ENCODE measurements at regions not wholly inside any gene's neighbourhood (a gene's known extent, or its start where the extent isn't known, plus 50 kb on each side); places are given as distances from the start of the nearest gene placed in this dataset.

DNA sequence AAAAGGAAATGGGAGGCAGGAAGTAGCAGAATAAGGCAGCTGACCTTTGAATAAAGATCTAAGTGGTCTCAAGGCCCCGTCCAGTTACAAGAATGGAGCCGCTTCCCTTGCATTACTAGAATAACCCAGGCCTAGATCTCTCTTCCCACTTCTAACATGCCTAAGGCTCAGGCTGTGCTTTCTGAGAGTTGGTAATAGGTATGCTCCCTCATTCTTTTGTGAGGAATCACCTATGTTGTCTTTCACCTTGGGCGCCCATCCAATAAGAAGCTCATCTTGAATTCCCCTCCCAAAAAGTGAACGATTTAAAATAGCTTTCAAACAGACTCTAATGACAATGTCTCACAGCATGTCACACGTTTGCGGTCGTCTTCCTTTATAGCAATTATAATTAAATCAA is 101.2 kb downstream of the KCNJ2 start:
- no peak overlapping the region for H3K9ac ChIP-seq (ENCODE audit: low read depth in 1 of 2, low read length in 2 of 2)
- H3K36me3 ChIP-seq (ENCODE audit: control insufficient read depth in 4 of 4, insufficient read depth in 3 of 4, low read depth in 1 of 4, low read length in 3 of 4), result no peaks in the 10 kb centered on the region
- H3K4me1 ChIP-seq (ENCODE audit: control insufficient read depth in 4 of 4, insufficient read depth in 4 of 4, low read length in 3 of 4), result no peaks in the 10 kb centered on the region
- TF ChIP-seq, protein P1, sequence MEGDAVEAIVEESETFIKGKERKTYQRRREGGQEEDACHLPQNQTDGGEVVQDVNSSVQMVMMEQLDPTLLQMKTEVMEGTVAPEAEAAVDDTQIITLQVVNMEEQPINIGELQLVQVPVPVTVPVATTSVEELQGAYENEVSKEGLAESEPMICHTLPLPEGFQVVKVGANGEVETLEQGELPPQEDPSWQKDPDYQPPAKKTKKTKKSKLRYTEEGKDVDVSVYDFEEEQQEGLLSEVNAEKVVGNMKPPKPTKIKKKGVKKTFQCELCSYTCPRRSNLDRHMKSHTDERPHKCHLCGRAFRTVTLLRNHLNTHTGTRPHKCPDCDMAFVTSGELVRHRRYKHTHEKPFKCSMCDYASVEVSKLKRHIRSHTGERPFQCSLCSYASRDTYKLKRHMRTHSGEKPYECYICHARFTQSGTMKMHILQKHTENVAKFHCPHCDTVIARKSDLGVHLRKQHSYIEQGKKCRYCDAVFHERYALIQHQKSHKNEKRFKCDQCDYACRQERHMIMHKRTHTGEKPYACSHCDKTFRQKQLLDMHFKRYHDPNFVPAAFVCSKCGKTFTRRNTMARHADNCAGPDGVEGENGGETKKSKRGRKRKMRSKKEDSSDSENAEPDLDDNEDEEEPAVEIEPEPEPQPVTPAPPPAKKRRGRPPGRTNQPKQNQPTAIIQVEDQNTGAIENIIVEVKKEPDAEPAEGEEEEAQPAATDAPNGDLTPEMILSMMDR (IDR thresholded peaks at IDR 0.05; ENCODE audit: low read depth, low read length, missing input control), result no peak
- TF ChIP-seq JUND (IDR thresholded peaks at IDR 0.05) (no peak), EGR1 (IDR thresholded peaks at IDR 0.05; ENCODE audit: low read depth in 2 of 2) (no peak), RXRA (IDR thresholded peaks at IDR 0.05) (no peak), GABPA (IDR thresholded peaks at IDR 0.05 in 1 of 2, conservative IDR thresholded peaks at IDR 0.05 in 1 of 2) (no peak), FOXA2 (IDR thresholded peaks at IDR 0.05) (no peak), RAD21 (IDR thresholded peaks at IDR 0.05) (no peak), NR2F2 (IDR thresholded peaks at IDR 0.05) (no peak), HNF4G (IDR thresholded peaks at IDR 0.05) (no peak)
- TF ChIP-seq, protein P2, sequence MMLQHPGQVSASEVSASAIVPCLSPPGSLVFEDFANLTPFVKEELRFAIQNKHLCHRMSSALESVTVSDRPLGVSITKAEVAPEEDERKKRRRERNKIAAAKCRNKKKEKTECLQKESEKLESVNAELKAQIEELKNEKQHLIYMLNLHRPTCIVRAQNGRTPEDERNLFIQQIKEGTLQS (IDR thresholded peaks at IDR 0.05), result no peak
- TF ChIP-seq, protein P3, sequence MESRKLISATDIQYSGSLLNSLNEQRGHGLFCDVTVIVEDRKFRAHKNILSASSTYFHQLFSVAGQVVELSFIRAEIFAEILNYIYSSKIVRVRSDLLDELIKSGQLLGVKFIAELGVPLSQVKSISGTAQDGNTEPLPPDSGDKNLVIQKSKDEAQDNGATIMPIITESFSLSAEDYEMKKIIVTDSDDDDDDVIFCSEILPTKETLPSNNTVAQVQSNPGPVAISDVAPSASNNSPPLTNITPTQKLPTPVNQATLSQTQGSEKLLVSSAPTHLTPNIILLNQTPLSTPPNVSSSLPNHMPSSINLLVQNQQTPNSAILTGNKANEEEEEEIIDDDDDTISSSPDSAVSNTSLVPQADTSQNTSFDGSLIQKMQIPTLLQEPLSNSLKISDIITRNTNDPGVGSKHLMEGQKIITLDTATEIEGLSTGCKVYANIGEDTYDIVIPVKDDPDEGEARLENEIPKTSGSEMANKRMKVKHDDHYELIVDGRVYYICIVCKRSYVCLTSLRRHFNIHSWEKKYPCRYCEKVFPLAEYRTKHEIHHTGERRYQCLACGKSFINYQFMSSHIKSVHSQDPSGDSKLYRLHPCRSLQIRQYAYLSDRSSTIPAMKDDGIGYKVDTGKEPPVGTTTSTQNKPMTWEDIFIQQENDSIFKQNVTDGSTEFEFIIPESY (IDR thresholded peaks at IDR 0.05), result no peak
- peaks cover 0 to 3% (median 0%) of the 10 kb centered on the region in 4 donors for H3K9me3 ChIP-seq (ENCODE audit: control insufficient read depth in 4 of 4, low read length in 3 of 4)
- no peak overlapping the region for H3K4me3 ChIP-seq (ENCODE audit: low read depth in 1 of 3, low read length in 3 of 3)
- 68% methylated on average over 7 of the region's 7 CpGs for WGBS
- no peak overlapping the region for H3K27ac ChIP-seq (ENCODE audit: low read depth in 1 of 2, low read length in 2 of 2)
- DNase-seq (ENCODE audit: low spot score), result no peak
- peaks cover 0 to 3% (median under 1%) of the 10 kb centered on the region in 4 donors for H3K27me3 ChIP-seq (ENCODE audit: control insufficient read depth in 4 of 4, insufficient read depth in 4 of 4, low read length in 3 of 4)

DNA sequence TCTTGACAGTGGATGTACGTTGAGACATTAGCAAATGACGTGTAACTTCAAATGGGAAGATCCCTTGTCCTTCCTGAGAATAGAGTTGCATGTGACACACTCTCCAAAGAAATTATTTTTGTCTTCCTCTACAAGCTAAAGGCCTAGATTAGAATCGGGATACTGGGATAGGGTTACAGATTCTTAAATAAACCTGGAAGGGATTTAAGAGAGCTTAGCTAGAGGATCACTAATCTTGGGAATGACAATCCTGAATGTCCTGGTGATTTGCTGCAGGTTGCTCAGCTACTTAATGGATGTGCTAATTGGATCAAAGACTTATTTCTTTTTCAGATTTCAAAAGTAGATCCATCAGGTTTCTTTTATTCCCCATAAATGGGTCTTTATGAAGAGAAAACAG is 101.9 kb downstream of the KCNJ2 start:
- H3K36me3 ChIP-seq (ENCODE audit: control insufficient read depth in 4 of 4, insufficient read depth in 3 of 4, low read depth in 1 of 4, low read length in 3 of 4), result no peaks in the 10 kb centered on the region
- no peak overlapping the region for H3K9ac ChIP-seq (ENCODE audit: low read depth in 1 of 2, low read length in 2 of 2)
- TF ChIP-seq TAF1 (conservative IDR thresholded peaks at IDR 0.05) (no peak), FOXA2 (IDR thresholded peaks at IDR 0.05) (no peak)
- TF ChIP-seq, protein P4, sequence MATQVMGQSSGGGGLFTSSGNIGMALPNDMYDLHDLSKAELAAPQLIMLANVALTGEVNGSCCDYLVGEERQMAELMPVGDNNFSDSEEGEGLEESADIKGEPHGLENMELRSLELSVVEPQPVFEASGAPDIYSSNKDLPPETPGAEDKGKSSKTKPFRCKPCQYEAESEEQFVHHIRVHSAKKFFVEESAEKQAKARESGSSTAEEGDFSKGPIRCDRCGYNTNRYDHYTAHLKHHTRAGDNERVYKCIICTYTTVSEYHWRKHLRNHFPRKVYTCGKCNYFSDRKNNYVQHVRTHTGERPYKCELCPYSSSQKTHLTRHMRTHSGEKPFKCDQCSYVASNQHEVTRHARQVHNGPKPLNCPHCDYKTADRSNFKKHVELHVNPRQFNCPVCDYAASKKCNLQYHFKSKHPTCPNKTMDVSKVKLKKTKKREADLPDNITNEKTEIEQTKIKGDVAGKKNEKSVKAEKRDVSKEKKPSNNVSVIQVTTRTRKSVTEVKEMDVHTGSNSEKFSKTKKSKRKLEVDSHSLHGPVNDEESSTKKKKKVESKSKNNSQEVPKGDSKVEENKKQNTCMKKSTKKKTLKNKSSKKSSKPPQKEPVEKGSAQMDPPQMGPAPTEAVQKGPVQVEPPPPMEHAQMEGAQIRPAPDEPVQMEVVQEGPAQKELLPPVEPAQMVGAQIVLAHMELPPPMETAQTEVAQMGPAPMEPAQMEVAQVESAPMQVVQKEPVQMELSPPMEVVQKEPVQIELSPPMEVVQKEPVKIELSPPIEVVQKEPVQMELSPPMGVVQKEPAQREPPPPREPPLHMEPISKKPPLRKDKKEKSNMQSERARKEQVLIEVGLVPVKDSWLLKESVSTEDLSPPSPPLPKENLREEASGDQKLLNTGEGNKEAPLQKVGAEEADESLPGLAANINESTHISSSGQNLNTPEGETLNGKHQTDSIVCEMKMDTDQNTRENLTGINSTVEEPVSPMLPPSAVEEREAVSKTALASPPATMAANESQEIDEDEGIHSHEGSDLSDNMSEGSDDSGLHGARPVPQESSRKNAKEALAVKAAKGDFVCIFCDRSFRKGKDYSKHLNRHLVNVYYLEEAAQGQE (IDR thresholded peaks at IDR 0.05), result no peak
- DNase-seq (ENCODE audit: low spot score), result no peak
- H3K27ac ChIP-seq (ENCODE audit: low read depth in 1 of 2, low read length in 2 of 2), result no peak overlapping the region
- H3K4me1 ChIP-seq (ENCODE audit: control insufficient read depth in 4 of 4, insufficient read depth in 4 of 4, low read length in 3 of 4), result no peaks in the 10 kb centered on the region
- H3K4me3 ChIP-seq (ENCODE audit: low read depth in 1 of 3, low read length in 3 of 3), result no peak overlapping the region
- WGBS, result 68% methylated on average over 3 of the region's 3 CpGs
- peaks cover 0 to 3% (median 1%) of the 10 kb centered on the region in 4 donors for H3K27me3 ChIP-seq (ENCODE audit: control insufficient read depth in 4 of 4, insufficient read depth in 4 of 4, low read length in 3 of 4)
- H3K9me3 ChIP-seq (ENCODE audit: control insufficient read depth in 4 of 4, low read length in 3 of 4), result peaks cover 0 to 3% (median 0%) of the 10 kb centered on the region in 4 donors

Measured in liver (tissue), 8 donors.